MM.1S (cell line): ENCODE measurements at regions not wholly inside any gene's neighbourhood (a gene's known extent, or its start where the extent isn't known, plus 50 kb on each side); places are given as distances from the start of the nearest gene placed in this dataset.

ENCODE experiments used
- DNase-seq: peaks from one replicate; pipeline ENCODE4 v3.0.0-alpha.2; 2015
- H2AFZ ChIP-seq: fragments of 300-600 bp; sonication (generic); 2 replicates; pipeline ENCODE4 v1.6.0; 2016; ENCODE audit warnings: antibody characterized with exemption, low read length
- H3F3A ChIP-seq: fragments of 300-600 bp; sonication (generic); 2 replicates; pipeline ENCODE4 v1.6.1; 2016; ENCODE audit warnings: mild to moderate bottlenecking, antibody characterized with exemption, low read length, moderate library complexity, mixed read lengths; ENCODE audit not compliant: insufficient read depth
- H3K27ac ChIP-seq: fragments of 300-600 bp; sonication (generic); 2 replicates; pipeline ENCODE4 v1.5.1; 2016; ENCODE audit warnings: mild to moderate bottlenecking, low read length
- H3K27me3 ChIP-seq: fragments of 300-600 bp; sonication (generic); replicated peaks from 2 replicates; pipeline ENCODE4 v1.6.0; 2016; ENCODE audit warnings: low read length; ENCODE audit not compliant: insufficient read depth
- H3K36me3 ChIP-seq: fragments of 300-600 bp; sonication (generic); replicated peaks from 2 replicates; pipeline ENCODE4 v1.6.1; 2016; ENCODE audit warnings: mild to moderate bottlenecking, low read length, mixed read lengths; ENCODE audit not compliant: insufficient read depth
- H3K4me1 ChIP-seq: fragments of 300-600 bp; sonication (generic); 2 replicates; pipeline ENCODE4 v1.6.1; 2016; ENCODE audit warnings: low read length, mixed read lengths
- H3K4me2 ChIP-seq: fragments of 300-600 bp; sonication (generic); 2 replicates; pipeline ENCODE4 v1.6.0; 2016; ENCODE audit warnings: low read depth, low read length
- H3K4me3 ChIP-seq: fragments of 300-600 bp; sonication (generic); 2 replicates; pipeline ENCODE4 v1.5.1; 2016; ENCODE audit warnings: low read length, mixed read lengths
- H3K79me2 ChIP-seq: fragments of 300-600 bp; sonication (generic); 2 replicates; pipeline ENCODE4 v1.6.1; 2016; ENCODE audit warnings: mixed run types, low read length, mixed read lengths
- H3K9ac ChIP-seq: fragments of 300-600 bp; sonication (generic); 2 replicates; pipeline ENCODE4 v1.6.1; 2016; ENCODE audit warnings: low read length, mixed read lengths
- H3K9me2 ChIP-seq: fragments of 300-600 bp; sonication (generic); replicated peaks from 2 replicates; pipeline ENCODE4 v1.6.1; 2016; ENCODE audit warnings: mild to moderate bottlenecking, low read length, mixed read lengths; ENCODE audit not compliant: insufficient read depth
- H3K9me3 ChIP-seq: fragments of 300-600 bp; sonication (generic); replicated peaks from 2 replicates; pipeline ENCODE4 v1.6.1; 2016; ENCODE audit warnings: mild to moderate bottlenecking, low read length, mixed read lengths; ENCODE audit not compliant: insufficient read depth
- H4K20me1 ChIP-seq: fragments of 300-600 bp; sonication (generic); 2 replicates; pipeline ENCODE4 v1.6.1; 2016; ENCODE audit warnings: mild to moderate bottlenecking, low read length, moderate library complexity, mixed read lengths; ENCODE audit not compliant: insufficient read depth
- EZH2 ChIP-seq: fragments of 300-600 bp; sonication (generic); optimal IDR thresholded peaks from 2 replicates; pipeline ENCODE3; 2017; ENCODE audit warnings: low read depth, mild to moderate bottlenecking, antibody characterized with exemption, low read length, mixed read lengths
- EZH2phosphoT487 ChIP-seq: fragments of 300-600 bp; sonication (generic); IDR thresholded peaks from 2 replicates; pipeline ENCODE4 v1.6.1; 2018; ENCODE audit warnings: antibody characterized with exemption, low read length
- TF ChIP-seq, protein P1 (sequence below): fragments of 300-600 bp; sonication (generic); IDR thresholded peaks from 2 replicates; pipeline ENCODE4 v1.5.1; 2016; ENCODE audit warnings: antibody characterized with exemption, low read length, mixed read lengths

DNA sequence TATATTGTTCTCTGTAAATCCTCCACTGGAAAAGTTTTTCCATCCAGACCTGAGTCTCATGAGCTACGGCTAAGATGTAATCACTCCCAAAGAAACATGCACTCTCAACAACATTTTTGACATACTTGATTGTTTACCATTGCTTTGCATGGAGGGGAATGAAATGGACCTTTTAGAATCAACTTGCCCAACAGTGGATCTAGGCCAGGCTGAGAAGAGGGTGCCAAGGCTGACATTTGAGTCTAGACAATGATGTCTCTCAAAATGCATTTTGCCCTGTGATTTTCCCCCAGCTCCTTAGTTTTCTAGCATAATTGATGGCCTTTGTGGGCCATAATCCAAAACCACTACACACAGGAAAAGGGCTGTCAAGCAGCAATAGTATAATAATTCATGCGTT lies 297.9 kb upstream of the KLF6 start:
- Histone ChIP-seq H3K79me2 (no peaks in the 10 kb centered on the region), H3K36me3 (no peaks in the 10 kb centered on the region), H3K4me1 (no peaks in the 10 kb centered on the region), H3K4me2 (no peak overlapping the region), H4K20me1 (no peaks in the 10 kb centered on the region), H3K4me3 (no peak overlapping the region), H3K27ac (no peak overlapping the region), H3K9me2 (no peaks in the 10 kb centered on the region), H3K27me3 (no peaks in the 10 kb centered on the region), H2AFZ (no peak overlapping the region), H3F3A (no peaks in the 10 kb centered on the region), H3K9me3 (no peaks in the 10 kb centered on the region), H3K9ac (no peak overlapping the region)
- DNase-seq = no peak
- TF ChIP-seq, protein P1, sequence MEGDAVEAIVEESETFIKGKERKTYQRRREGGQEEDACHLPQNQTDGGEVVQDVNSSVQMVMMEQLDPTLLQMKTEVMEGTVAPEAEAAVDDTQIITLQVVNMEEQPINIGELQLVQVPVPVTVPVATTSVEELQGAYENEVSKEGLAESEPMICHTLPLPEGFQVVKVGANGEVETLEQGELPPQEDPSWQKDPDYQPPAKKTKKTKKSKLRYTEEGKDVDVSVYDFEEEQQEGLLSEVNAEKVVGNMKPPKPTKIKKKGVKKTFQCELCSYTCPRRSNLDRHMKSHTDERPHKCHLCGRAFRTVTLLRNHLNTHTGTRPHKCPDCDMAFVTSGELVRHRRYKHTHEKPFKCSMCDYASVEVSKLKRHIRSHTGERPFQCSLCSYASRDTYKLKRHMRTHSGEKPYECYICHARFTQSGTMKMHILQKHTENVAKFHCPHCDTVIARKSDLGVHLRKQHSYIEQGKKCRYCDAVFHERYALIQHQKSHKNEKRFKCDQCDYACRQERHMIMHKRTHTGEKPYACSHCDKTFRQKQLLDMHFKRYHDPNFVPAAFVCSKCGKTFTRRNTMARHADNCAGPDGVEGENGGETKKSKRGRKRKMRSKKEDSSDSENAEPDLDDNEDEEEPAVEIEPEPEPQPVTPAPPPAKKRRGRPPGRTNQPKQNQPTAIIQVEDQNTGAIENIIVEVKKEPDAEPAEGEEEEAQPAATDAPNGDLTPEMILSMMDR = no peak

DNA sequence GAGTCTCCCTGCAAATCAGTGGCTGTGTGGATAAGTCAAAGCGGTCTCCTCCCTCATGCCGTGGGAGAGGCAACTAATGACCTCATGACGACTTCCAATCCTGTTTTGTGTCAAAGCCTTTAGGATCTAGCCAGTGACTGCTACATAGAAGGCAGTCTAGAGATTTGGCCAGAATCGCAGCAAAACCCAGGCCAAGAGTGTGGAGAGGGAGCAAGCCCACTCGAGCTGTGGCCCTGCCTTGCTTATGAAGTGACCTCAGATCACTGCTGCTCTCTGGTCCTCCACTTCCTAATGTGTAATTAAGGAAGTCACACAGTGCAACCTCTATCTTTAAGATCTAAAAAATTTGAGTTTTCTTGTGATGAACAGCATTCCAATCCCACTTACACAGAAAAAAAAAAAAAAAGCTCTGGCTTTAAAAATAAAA lies 296.7 kb upstream of the KLF6 start:
- no peak for DNase-seq
- Histone ChIP-seq H3K4me1 (no peaks in the 10 kb centered on the region), H3K27me3 (no peaks in the 10 kb centered on the region), H3K36me3 (no peaks in the 10 kb centered on the region), H3K79me2 (no peaks in the 10 kb centered on the region), H2AFZ (no peak overlapping the region), H3K4me3 (no peak overlapping the region), H3F3A (no peaks in the 10 kb centered on the region), H3K9me3 (no peaks in the 10 kb centered on the region), H3K9ac (no peak overlapping the region), H4K20me1 (no peaks in the 10 kb centered on the region), H3K27ac (no peak overlapping the region), H3K9me2 (no peaks in the 10 kb centered on the region), H3K4me2 (no peak overlapping the region)
- TF ChIP-seq EZH2 (no peak), EZH2phosphoT487 (no peak)
- TF ChIP-seq, protein P1 = no peak

DNA sequence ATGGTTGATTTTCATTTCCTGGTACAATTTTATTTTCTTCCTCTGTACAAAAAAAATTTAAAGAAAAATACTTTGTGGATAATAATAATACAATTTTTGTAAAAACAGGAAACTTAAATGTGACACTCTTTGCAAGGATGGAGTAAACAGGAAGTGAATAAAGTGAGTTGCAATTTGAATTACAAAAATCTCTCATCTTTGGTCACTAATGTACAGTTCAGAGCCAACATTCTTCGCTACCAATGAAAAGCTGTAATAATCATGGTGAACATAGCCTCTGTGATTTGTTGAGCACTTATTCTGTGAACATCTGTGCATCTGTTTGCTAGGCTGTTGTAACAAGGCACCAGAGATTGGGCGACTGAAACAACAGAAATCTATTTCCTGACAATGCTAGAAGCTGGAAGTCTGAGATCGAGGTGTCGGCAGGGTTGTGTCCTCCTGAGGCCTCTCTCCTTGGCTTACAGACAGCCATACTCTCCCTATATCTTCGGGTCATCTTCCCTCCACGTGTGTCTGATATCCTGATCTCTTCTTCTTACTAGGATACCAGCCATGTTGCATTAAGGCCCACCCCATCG lies 295.3 kb upstream of the KLF6 start:
- H3K9ac ChIP-seq = no peak overlapping the region
- H3K4me3 ChIP-seq = no peak overlapping the region
- H3K27ac ChIP-seq = no peak overlapping the region
- no peak for DNase-seq
- H2AFZ ChIP-seq = no peak overlapping the region
- H3K27me3 ChIP-seq = no peaks in the 10 kb centered on the region
- no peaks in the 10 kb centered on the region for H3K9me3 ChIP-seq
- TF ChIP-seq EZH2 (no peak), EZH2phosphoT487 (no peak)
- TF ChIP-seq, protein P1 = no peak
- no peaks in the 10 kb centered on the region for H3K9me2 ChIP-seq
- no peaks in the 10 kb centered on the region for H4K20me1 ChIP-seq
- H3K36me3 ChIP-seq = no peaks in the 10 kb centered on the region
- 0 out of 2 replicates have a peak, but pooled peaks cover 1% of the 10 kb centered on the region for H3K4me1 ChIP-seq
- H3K4me2 ChIP-seq = no peak overlapping the region
- no peaks in the 10 kb centered on the region for H3K79me2 ChIP-seq
- H3F3A ChIP-seq = no peaks in the 10 kb centered on the region
